ENCODE measurements at regions not wholly inside any gene's neighbourhood (a gene's known extent, or its start where the extent isn't known, plus 50 kb on each side); places are given as distances from the start of the nearest gene placed in this dataset.

DNA sequence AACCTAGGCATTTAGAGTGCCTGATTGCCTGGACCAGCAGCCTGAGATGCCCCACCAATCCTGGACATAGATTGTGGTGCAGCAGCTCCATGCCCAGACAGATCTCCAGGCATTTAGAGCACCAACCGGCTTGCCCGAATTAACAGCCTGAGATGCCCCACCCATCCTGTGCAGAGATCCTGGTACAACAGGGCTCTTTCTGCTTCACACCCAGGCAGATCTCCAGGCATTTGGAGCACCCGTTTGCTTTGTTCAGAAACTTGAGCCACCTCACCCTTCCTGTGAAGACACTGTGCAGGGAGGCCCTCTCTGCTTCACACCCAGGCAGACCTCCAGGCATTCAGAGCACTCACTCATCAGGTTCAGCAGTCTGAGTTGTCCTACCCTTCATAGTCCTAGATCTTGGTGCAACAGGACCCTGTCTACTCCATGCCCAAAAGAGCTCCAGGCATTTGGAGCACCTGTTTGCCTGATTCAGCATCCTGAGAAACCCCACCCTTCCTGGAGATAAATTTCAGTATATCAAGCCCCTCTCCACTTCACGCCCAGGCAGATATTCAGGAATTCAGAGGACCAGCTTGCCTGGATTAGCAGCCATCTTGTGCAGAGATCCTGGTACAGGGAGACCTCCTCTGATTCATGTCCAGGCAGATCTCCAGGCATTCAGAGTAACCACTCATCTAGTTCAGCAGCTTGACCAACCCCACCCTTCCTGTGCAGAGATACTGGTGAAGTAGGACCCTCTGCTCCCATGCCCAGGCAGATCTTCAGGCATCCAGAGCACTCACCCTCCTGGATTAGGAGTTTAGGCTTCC lies 189.2 kb upstream of the FERMT1 start:
- no peak for DNase-seq (ENCODE audit: low read depth)
- no peak overlapping the region for H3K4me3 ChIP-seq (ENCODE audit: low read depth, low read length)
- TF ChIP-seq, protein P1, sequence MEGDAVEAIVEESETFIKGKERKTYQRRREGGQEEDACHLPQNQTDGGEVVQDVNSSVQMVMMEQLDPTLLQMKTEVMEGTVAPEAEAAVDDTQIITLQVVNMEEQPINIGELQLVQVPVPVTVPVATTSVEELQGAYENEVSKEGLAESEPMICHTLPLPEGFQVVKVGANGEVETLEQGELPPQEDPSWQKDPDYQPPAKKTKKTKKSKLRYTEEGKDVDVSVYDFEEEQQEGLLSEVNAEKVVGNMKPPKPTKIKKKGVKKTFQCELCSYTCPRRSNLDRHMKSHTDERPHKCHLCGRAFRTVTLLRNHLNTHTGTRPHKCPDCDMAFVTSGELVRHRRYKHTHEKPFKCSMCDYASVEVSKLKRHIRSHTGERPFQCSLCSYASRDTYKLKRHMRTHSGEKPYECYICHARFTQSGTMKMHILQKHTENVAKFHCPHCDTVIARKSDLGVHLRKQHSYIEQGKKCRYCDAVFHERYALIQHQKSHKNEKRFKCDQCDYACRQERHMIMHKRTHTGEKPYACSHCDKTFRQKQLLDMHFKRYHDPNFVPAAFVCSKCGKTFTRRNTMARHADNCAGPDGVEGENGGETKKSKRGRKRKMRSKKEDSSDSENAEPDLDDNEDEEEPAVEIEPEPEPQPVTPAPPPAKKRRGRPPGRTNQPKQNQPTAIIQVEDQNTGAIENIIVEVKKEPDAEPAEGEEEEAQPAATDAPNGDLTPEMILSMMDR (IDR thresholded peaks at IDR 0.05; ENCODE audit: insufficient read depth, low read depth, low read length, missing control alignments), result no peak

DNA sequence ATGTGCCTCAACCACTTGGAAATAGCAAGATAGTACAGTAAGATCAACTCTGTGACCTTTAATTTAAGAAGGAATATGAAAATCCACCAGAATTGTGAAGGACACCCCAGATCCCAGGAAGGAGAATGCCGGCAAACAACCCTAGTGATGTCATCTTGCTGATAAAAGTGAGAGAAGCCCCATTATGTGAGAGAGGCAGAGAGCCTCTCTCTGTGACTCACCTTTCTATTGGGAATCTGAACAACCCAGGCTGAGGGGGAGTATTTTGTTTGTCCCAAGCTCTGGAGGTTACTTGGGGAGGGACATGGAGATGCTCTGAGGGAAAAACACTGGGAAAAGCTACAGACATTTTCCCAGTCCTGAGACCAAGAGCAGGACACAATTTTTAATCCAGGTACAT lies 188.3 kb upstream of the FERMT1 start:
- H3K4me3 ChIP-seq (ENCODE audit: low read depth, low read length), result no peak overlapping the region
- TF ChIP-seq, protein P1 (IDR thresholded peaks at IDR 0.05; ENCODE audit: insufficient read depth, low read depth, low read length, missing control alignments), result no peak
- no peak for DNase-seq (ENCODE audit: low read depth)

DNA sequence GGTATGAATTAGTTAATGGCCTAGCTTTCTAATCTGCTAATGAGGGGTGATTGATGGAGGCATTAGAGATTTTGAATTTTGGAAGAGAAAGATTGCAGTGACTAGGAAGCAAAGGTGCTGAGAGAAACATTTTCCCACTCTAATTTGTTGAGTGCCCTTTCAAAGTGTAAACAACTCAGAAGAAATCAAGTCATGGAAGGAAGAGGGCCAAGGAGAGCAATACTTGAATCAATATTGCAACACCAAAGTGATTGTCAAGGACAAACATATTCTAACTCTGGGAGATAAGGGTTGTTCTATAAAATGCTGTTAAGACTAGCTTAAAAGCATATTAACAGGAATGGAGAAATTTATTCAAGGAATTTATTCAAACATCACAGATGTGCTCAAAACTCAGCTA lies 182.7 kb upstream of the FERMT1 start:
- H3K4me3 ChIP-seq (ENCODE audit: low read depth, low read length), result no peak overlapping the region
- no peak for DNase-seq (ENCODE audit: low read depth)
- TF ChIP-seq, protein P1 (IDR thresholded peaks at IDR 0.05; ENCODE audit: insufficient read depth, low read depth, low read length, missing control alignments), result no peak

DNA sequence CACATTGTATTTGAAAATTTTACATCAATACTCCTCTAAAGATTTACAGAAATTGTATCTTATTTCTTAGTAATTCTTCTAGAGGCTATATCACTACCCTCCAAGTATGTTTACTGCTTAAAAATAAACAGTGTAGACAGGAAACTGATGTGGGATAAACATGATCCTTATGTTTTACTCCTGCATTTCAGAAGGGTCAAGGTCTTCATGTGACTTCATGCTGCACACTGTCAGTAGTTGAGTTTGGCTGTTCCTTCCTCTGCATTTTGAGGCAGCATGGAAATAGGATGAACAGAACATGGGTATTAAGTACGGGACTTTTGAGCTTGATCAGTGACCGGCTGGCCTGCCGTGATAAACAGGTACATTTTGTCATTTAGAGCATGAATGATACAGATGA lies 179.2 kb upstream of the FERMT1 start:
- TF ChIP-seq, protein P1 (IDR thresholded peaks at IDR 0.05; ENCODE audit: insufficient read depth, low read depth, low read length, missing control alignments), result no peak
- DNase-seq (ENCODE audit: low read depth), result no peak
- H3K4me3 ChIP-seq (ENCODE audit: low read depth, low read length), result no peak overlapping the region

DNA sequence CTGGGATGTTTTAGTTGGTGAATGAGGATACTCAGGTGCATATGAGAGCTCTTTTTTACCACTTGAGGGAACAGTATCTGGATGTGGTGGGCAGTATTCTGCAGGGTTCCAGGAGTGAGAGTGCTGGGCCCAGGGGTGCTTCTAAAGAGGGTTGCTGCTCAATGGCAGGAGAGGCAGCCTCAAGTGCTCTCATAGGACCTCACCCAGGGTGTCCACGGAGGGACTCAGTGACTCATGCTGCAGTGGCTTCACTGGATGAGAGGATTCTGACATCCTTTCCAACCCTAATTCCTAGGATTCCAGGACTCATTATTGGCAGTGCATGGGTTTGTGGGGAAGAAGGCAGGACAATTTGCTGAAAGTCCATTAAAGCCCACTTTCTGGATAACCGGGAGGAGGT lies 176.6 kb upstream of the FERMT1 start:
- DNase-seq (ENCODE audit: low read depth), result no peak
- TF ChIP-seq, protein P1 (IDR thresholded peaks at IDR 0.05; ENCODE audit: insufficient read depth, low read depth, low read length, missing control alignments), result no peak
- H3K4me3 ChIP-seq (ENCODE audit: low read depth, low read length), result no peak overlapping the region

DNA sequence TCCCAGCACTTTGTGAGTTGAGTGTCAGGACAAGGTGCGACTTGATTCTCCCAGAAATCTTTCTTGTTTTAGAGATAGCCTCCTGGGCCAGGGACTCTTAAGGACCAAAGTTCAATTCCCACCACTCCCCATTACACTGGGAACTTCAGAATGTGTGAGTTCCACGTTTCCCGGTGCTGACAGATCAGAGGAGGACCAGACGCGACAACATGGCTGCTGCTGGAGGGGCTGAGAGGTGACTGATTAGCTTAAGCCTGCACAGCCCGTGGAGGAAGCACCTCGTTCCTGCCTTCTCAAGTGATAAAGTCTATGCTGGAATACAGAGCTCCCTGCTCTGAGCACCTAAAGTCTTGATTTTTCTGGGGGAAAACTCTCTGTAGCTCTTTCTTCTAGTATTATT lies 175.2 kb upstream of the FERMT1 start:
- DNase-seq (ENCODE audit: low read depth), result no peak

More for the DNA sequence above, 175.2 kb upstream of the FERMT1 start:
- no peak overlapping the region for H3K4me3 ChIP-seq (ENCODE audit: low read depth, low read length)
- TF ChIP-seq, protein P1 (IDR thresholded peaks at IDR 0.05; ENCODE audit: insufficient read depth, low read depth, low read length, missing control alignments), result no peak

Data from GM12865 (cell line).